H1 (cell line): ENCODE measurements at regions not wholly inside any gene's neighbourhood (a gene's known extent, or its start where the extent isn't known, plus 50 kb on each side); places are given as distances from the start of the nearest gene placed in this dataset.

Experiments used
- CTCF ChIA-PET: fragments of 300-600 bp; sonication (Branson Sonifier 250); formaldehyde crosslinking; loops from one replicate; lab custom pipeline; 2021; ENCODE audit not compliant: partially characterized antibody; lab: Charles Lee
- POLR2A ChIA-PET: fragments of 300-600 bp; sonication (Branson Sonifier 250); formaldehyde crosslinking; loops from one replicate; lab custom pipeline; 2021; ENCODE audit warnings: inconsistent platforms; ENCODE audit not compliant: partially characterized antibody; lab: Charles Lee
- DNase-seq, 2 experiments: peaks; one replicate each; pipeline versions ENCODE4 v3.0.0 to v3.0.0-alpha.2; 2010 to 2022; ENCODE audit warnings: low spot score in 2 of 2, low read depth in 1 of 2, mixed read lengths in 1 of 2
- FAIRE-seq: peaks from 2 replicates; lab custom pipeline; 2011; peaks lifted over from hg19 to GRCh38; lab: Jason Lieb, UNC
- H2AFZ ChIP-seq: 2 replicates; pipeline ENCODE4 v1.8.1; 2012; ENCODE audit warnings: low read length, inconsistent platforms
- H2AK5ac ChIP-seq: 2 replicates; pipeline ENCODE4 v1.6.1; 2013; ENCODE audit warnings: low read depth, low read length
- H2BK120ac ChIP-seq: replicated peaks from 2 replicates; pipeline ENCODE3; 2013; ENCODE audit warnings: low read depth, low read length, inconsistent platforms
- H2BK12ac ChIP-seq: 2 replicates; pipeline ENCODE4 v1.6.1; 2013; ENCODE audit warnings: low read depth, low read length
- H2BK15ac ChIP-seq: 2 replicates; pipeline ENCODE4 v1.6.1; 2013; ENCODE audit warnings: low read length
- H2BK20ac ChIP-seq: 2 replicates; pipeline ENCODE4 v1.6.1; 2013; ENCODE audit warnings: low read length
- H2BK5ac ChIP-seq: 2 replicates; pipeline ENCODE4 v1.6.1; 2013; ENCODE audit warnings: low read depth, low read length
- H3K14ac ChIP-seq: 2 replicates; pipeline ENCODE4 v1.6.1; 2013; ENCODE audit warnings: inconsistent platforms; ENCODE audit not compliant: insufficient read length
- H3K18ac ChIP-seq: 2 replicates; pipeline ENCODE4 v1.6.1; 2013; ENCODE audit warnings: low read length; ENCODE audit errors: extremely low read depth
- H3K23ac ChIP-seq: 2 replicates; pipeline ENCODE4 v1.6.1; 2013; ENCODE audit warnings: inconsistent platforms; ENCODE audit not compliant: insufficient read length
- H3K23me2 ChIP-seq: 2 replicates; pipeline ENCODE4 v1.6.1; 2013; ENCODE audit warnings: low read depth, low read length
- H3K27ac ChIP-seq: 2 replicates; pipeline ENCODE4 v1.6.1; 2011; ENCODE audit warnings: low read depth, low read length, inconsistent platforms
- H3K27me3 ChIP-seq, 4 experiments: replicated peaks in 1 of 4; 1 replicate in 1 of 4; 2 replicates in 3 of 4; pipeline versions ENCODE4 v1.6.1 to v1.8.1; 2011 to 2013; ENCODE audit warnings: low read length in 3 of 4, mild to moderate bottlenecking in 3 of 4, inconsistent platforms in 2 of 4, mixed read lengths in 2 of 4, moderate library complexity in 1 of 4; ENCODE audit not compliant: control insufficient read depth in 3 of 4, insufficient read depth in 3 of 4; ENCODE audit errors: extremely low read depth in 1 of 4
- H3K36me3 ChIP-seq, 4 experiments: 2 replicates each; pipeline versions ENCODE4 v1.6.1 to v1.8.1; 2011 to 2013; ENCODE audit warnings: mild to moderate bottlenecking in 4 of 4, low read length in 3 of 4, moderate library complexity in 2 of 4, control low read depth in 1 of 4, inconsistent platforms in 1 of 4; ENCODE audit not compliant: insufficient read depth in 4 of 4, control insufficient read depth in 2 of 4
- H3K4ac ChIP-seq: replicated peaks from 2 replicates; pipeline ENCODE3; 2013; ENCODE audit warnings: low read length, low read depth, mixed read lengths, inconsistent platforms; ENCODE audit not compliant: insufficient read length
- H3K4me1 ChIP-seq, 4 experiments: replicated peaks in 1 of 4; 1 replicate in 1 of 4; 2 replicates in 3 of 4; pipeline versions ENCODE4 v1.6.1 to v1.8.1; 2011 to 2013; ENCODE audit warnings: low read length in 3 of 4, inconsistent platforms in 2 of 4, mixed read lengths in 1 of 4; ENCODE audit not compliant: insufficient read depth in 4 of 4, control insufficient read depth in 3 of 4
- H3K4me2 ChIP-seq, 2 experiments: 2 replicates each; pipeline versions ENCODE4 v1.6.1 to v1.8.1; 2011 to 2013; ENCODE audit warnings: low read depth in 2 of 2, low read length in 2 of 2, control low read depth in 1 of 2, inconsistent platforms in 1 of 2, mild to moderate bottlenecking in 1 of 2; ENCODE audit not compliant: insufficient read depth in 1 of 2
- H3K4me3 ChIP-seq, 4 experiments: fragments of 200-600, 300-600 bp in 1 of 4; sonication (generic), shearing (Covaris generic), sonication (Bioruptor Twin) in 1 of 4; 2 replicates each; pipeline versions ENCODE4 v1.5.1 to v1.8.1; 2011 to 2016; ENCODE audit warnings: low read length in 4 of 4, low read depth in 3 of 4, control low read depth in 2 of 4, inconsistent platforms in 2 of 4, mild to moderate bottlenecking in 2 of 4, mixed read lengths in 1 of 4, moderate library complexity in 1 of 4; ENCODE audit not compliant: insufficient read depth in 2 of 4; ENCODE audit errors: extremely low read depth in 1 of 4
- H3K56ac ChIP-seq: replicated peaks from 2 replicates; pipeline ENCODE3; 2013; ENCODE audit warnings: low read depth, mild to moderate bottlenecking, mixed read lengths, low read length, inconsistent platforms; ENCODE audit not compliant: insufficient read length
- H3K79me1 ChIP-seq: 2 replicates; pipeline ENCODE4 v1.6.1; 2013; ENCODE audit warnings: low read depth, low read length, control low read depth
- H3K79me2 ChIP-seq, 2 experiments: 2 replicates each; pipeline versions ENCODE4 v1.6.1 to v1.8.1; 2012 to 2013; ENCODE audit warnings: low read length in 2 of 2, mild to moderate bottlenecking in 2 of 2, inconsistent platforms in 1 of 2; ENCODE audit not compliant: insufficient read depth in 2 of 2, control insufficient read depth in 1 of 2
- H3K9ac ChIP-seq, 4 experiments: replicated peaks in 1 of 4; 1 replicate in 1 of 4; 2 replicates in 3 of 4; pipeline versions ENCODE4 v1.6.1 to v1.8.1; 2011 to 2013; ENCODE audit warnings: low read depth in 3 of 4, low read length in 3 of 4, control low read depth in 2 of 4, mild to moderate bottlenecking in 2 of 4, moderate library complexity in 2 of 4, inconsistent platforms in 1 of 4; ENCODE audit errors: extremely low read depth in 1 of 4
- H3K9me3 ChIP-seq, 2 experiments: 2 replicates each; pipeline versions ENCODE4 v1.6.1 to v1.8.1; 2012 to 2013; ENCODE audit warnings: mild to moderate bottlenecking in 2 of 2, moderate library complexity in 2 of 2, control low read depth in 1 of 2, inconsistent platforms in 1 of 2, low read depth in 1 of 2, low read length in 1 of 2, mixed read lengths in 1 of 2; ENCODE audit not compliant: insufficient read depth in 2 of 2
- H4K20me1 ChIP-seq, 2 experiments: replicated peaks in 1 of 2; 2 replicates each; pipeline versions ENCODE3 to v1.8.1; 2011 to 2013; ENCODE audit warnings: inconsistent platforms in 2 of 2, low read length in 2 of 2, mild to moderate bottlenecking in 1 of 2; ENCODE audit not compliant: insufficient read depth in 2 of 2, control insufficient read depth in 1 of 2
- H4K5ac ChIP-seq: 2 replicates; pipeline ENCODE4 v1.6.1; 2013; ENCODE audit warnings: low read length, low read depth, mixed read lengths, inconsistent platforms; ENCODE audit not compliant: insufficient read length
- H4K8ac ChIP-seq: 2 replicates; pipeline ENCODE4 v1.8.0; 2013; ENCODE audit warnings: mild to moderate bottlenecking, moderate library complexity, low read length, inconsistent platforms; ENCODE audit not compliant: insufficient read depth; ENCODE audit errors: extremely low read depth
- H4K91ac ChIP-seq: replicated peaks from 2 replicates; pipeline ENCODE3; 2013; ENCODE audit warnings: low read length, mixed read lengths, inconsistent platforms; ENCODE audit not compliant: insufficient read length
- HDAC2 ChIP-seq, 2 experiments: fragments of 300-600 bp in 1 of 2; sonication (generic) in 1 of 2; IDR thresholded peaks; 2 replicates each; pipeline ENCODE4 v1.6.1; 2011 to 2012; ENCODE audit warnings: low read depth in 2 of 2, low read length in 2 of 2, mild to moderate bottlenecking in 2 of 2, moderate library complexity in 2 of 2, borderline replicate concordance in 1 of 2, inconsistent platforms in 1 of 2
- USF2 ChIP-seq: IDR thresholded peaks from 2 replicates; pipeline ENCODE4 v1.6.1; 2011; ENCODE audit warnings: low read length, improper control_type of control experiment
- ZNF274 ChIP-seq: IDR thresholded peaks from 2 replicates; pipeline ENCODE4 v1.7.0; 2012; ENCODE audit warnings: low read length, borderline replicate concordance; ENCODE audit errors: extremely low read depth
- WGBS, 2 experiments: shearing (Covaris generic) in 1 of 2; methylation state at CpG; one replicate each; pipeline versions ENCODE4 v1.1.6 to v1.1.7; 2013 to 2015; ENCODE audit warnings: low lambda C conversion rate in 2 of 2, mixed read lengths in 2 of 2, inconsistent platforms in 1 of 2, low coverage in 1 of 2, missing lambda C conversion rate in 1 of 2; ENCODE audit not compliant: insufficient replicate concordance in 2 of 2, insufficient coverage in 1 of 2, insufficient read length in 1 of 2; ENCODE audit errors: extremely low coverage in 1 of 2, missing lambda C conversion rate in 1 of 2; 5-methylcytosine and 5-hydroxymethylcytosine counted together
- TF ChIP-seq, protein P1 (sequence below), 3 experiments: IDR thresholded peaks; 1 replicate in 2 of 3; 2 replicates in 1 of 3; pipeline versions ENCODE4 v1.5.1 to v1.6.1; 2011; ENCODE audit warnings: low read length in 3 of 3, mild to moderate bottlenecking in 3 of 3, inconsistent platforms in 2 of 3, low read depth in 1 of 3, moderate library complexity in 1 of 3; ENCODE audit not compliant: insufficient read depth in 1 of 3; ENCODE audit errors: control extremely low read depth in 1 of 3
- TF ChIP-seq, protein P2 (sequence below): IDR thresholded peaks from 2 replicates; pipeline ENCODE4 v1.6.1; 2012; ENCODE audit warnings: inconsistent platforms

DNA sequence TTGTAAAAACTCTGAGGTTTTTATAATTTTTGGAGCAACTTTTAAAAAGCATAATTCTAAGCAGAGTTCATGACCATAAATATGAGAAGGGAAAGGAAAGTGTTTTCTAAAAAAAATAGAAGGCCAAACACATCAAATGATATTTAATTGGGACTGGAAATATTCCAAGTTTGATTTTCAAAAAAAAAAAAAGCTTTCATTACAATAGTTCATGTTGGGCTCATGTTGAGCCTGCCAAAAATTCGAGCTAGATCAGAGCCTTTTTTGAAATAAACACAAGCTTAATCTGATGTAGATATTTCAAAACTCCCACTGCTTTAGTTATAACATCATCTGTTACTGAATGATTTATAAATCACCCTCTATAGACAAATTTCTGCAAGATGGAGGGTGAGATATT is 163.4 kb upstream of the DEFB112 start:
- H2AFZ ChIP-seq, result no peak overlapping the region
- H3K18ac ChIP-seq, result no peak overlapping the region
- no peak for DNase-seq
- WGBS, 2 experiments, result 90% methylated on average over 1 of the region's 1 CpG; no CpG with 5 or more reads in 1 of the 2 experiments
- no peak overlapping the region for H4K91ac ChIP-seq
- H3K4me1 ChIP-seq, result no peaks in the 10 kb centered on the region
- TF ChIP-seq, protein P1, sequence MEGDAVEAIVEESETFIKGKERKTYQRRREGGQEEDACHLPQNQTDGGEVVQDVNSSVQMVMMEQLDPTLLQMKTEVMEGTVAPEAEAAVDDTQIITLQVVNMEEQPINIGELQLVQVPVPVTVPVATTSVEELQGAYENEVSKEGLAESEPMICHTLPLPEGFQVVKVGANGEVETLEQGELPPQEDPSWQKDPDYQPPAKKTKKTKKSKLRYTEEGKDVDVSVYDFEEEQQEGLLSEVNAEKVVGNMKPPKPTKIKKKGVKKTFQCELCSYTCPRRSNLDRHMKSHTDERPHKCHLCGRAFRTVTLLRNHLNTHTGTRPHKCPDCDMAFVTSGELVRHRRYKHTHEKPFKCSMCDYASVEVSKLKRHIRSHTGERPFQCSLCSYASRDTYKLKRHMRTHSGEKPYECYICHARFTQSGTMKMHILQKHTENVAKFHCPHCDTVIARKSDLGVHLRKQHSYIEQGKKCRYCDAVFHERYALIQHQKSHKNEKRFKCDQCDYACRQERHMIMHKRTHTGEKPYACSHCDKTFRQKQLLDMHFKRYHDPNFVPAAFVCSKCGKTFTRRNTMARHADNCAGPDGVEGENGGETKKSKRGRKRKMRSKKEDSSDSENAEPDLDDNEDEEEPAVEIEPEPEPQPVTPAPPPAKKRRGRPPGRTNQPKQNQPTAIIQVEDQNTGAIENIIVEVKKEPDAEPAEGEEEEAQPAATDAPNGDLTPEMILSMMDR (IDR thresholded peaks at IDR 0.05; ENCODE audit: control extremely low read depth in 1 of 3, insufficient read depth in 1 of 3, low read depth in 1 of 3, low read length in 3 of 3), result no peak
- TF ChIP-seq ZNF274 (no peak), HDAC2 (IDR thresholded peaks at IDR 0.05; ENCODE audit: borderline replicate concordance in 1 of 2, low read depth in 2 of 2, low read length in 2 of 2) (no peak), USF2 (no peak)
- TF ChIP-seq, protein P2, sequence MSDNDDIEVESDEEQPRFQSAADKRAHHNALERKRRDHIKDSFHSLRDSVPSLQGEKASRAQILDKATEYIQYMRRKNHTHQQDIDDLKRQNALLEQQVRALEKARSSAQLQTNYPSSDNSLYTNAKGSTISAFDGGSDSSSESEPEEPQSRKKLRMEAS, result no peak
- no peaks in the 10 kb centered on the region for H3K9me3 ChIP-seq
- no peak overlapping the region for H2BK120ac ChIP-seq
- H3K23ac ChIP-seq, result no peak overlapping the region
- H2AK5ac ChIP-seq, result no peak overlapping the region
- no peak overlapping the region for H3K4me2 ChIP-seq
- no peaks in the 10 kb centered on the region for H3K27me3 ChIP-seq
- H3K56ac ChIP-seq, result no peak overlapping the region
- no peak overlapping the region for H3K14ac ChIP-seq
- ChIA-PET POLR2A (interaction anchor here (0.6 kb wide), 1 partner anchor 1191 kb away, joined by 3 read pairs; no protein-coding TSS in a partner anchor), CTCF (interaction anchor here (1.0 kb wide), 1 partner anchor 52 kb away, joined by 3 read pairs; no protein-coding TSS in a partner anchor)
- H3K79me2 ChIP-seq, result no peaks in the 10 kb centered on the region
- FAIRE-seq, result no peak
- H2BK5ac ChIP-seq, result no peak overlapping the region
- no peak overlapping the region for H3K4me3 ChIP-seq
- H3K79me1 ChIP-seq, result no peaks in the 10 kb centered on the region
- no peaks in the 10 kb centered on the region for H3K36me3 ChIP-seq
- no peak overlapping the region for H2BK12ac ChIP-seq
- H3K23me2 ChIP-seq, result no peaks in the 10 kb centered on the region
- H3K27ac ChIP-seq, result no peak overlapping the region
- no peaks in the 10 kb centered on the region for H4K20me1 ChIP-seq
- H4K5ac ChIP-seq, result no peak overlapping the region
- no peak overlapping the region for H3K9ac ChIP-seq
- no peak overlapping the region for H4K8ac ChIP-seq
- no peak overlapping the region for H2BK15ac ChIP-seq
- H2BK20ac ChIP-seq, result no peak overlapping the region
- no peak overlapping the region for H3K4ac ChIP-seq
